ENCODE measurements at regions not wholly inside any gene's neighbourhood (a gene's known extent, or its start where the extent isn't known, plus 50 kb on each side); places are given as distances from the start of the nearest gene placed in this dataset.
"Not testable (repeated sequence)": the region's sequence is repeated elsewhere in the genome, so short reads cannot be mapped to it uniquely, and the experiment has no call there.

- intact Hi-C loops (cut with micrococcal nuclease), result no loop called here
Observed at GRCh38 chr2:238520359-238520886, 93.7 kb downstream of the ASB1 start.

GRCh38 chr2:238521002-238521401, 94.3 kb downstream of the ASB1 start:
- intact Hi-C loops (cut with micrococcal nuclease), result no loop called here

GRCh38 chr2:238521870-238522269, 95.1 kb downstream of the ASB1 start:
- intact Hi-C loops (cut with micrococcal nuclease), result no loop called here

- intact Hi-C loops (cut with micrococcal nuclease), result no loop called here
Observed at GRCh38 chr2:238523158-238524110, 96.7 kb downstream of the ASB1 start.

GRCh38 chr2:238524426-238524983, 97.8 kb downstream of the ASB1 start:
- intact Hi-C loops (cut with micrococcal nuclease), result no loop called here

GRCh38 chr2:238525990-238526389, 99.3 kb downstream of the ASB1 start:
- intact Hi-C loops (cut with micrococcal nuclease), result no loop called here

GRCh38 chr2:238527565-238527964, 100.8 kb downstream of the ASB1 start:
- intact Hi-C loops (cut with micrococcal nuclease), result no loop called here

- intact Hi-C loops (cut with micrococcal nuclease), result no loop called here
Observed at GRCh38 chr2:238528953-238529781, 102.4 kb downstream of the ASB1 start.

- intact Hi-C loops (cut with micrococcal nuclease), result not testable (repeated sequence)
Observed at GRCh38 chr2:238531017-238531645, 104.4 kb downstream of the ASB1 start.

GRCh38 chr2:238543732-238544131, 117.0 kb downstream of the ASB1 start:
- intact Hi-C loops (cut with micrococcal nuclease), result not testable (repeated sequence)

- intact Hi-C loops (cut with micrococcal nuclease), result no loop called here
Observed at GRCh38 chr2:238548902-238549462, 122.3 kb downstream of the ASB1 start.

GRCh38 chr2:238549866-238550265, 123.1 kb downstream of the ASB1 start:
- intact Hi-C loops (cut with micrococcal nuclease), result no loop called here

- intact Hi-C loops (cut with micrococcal nuclease), result no loop called here
Observed at GRCh38 chr2:238551091-238551490, 124.4 kb downstream of the ASB1 start.

- intact Hi-C loops (cut with micrococcal nuclease), result no loop called here
Observed at GRCh38 chr2:238552226-238552625, 125.5 kb downstream of the ASB1 start.

- intact Hi-C loops (cut with micrococcal nuclease), result no loop called here
Observed at GRCh38 chr2:238553159-238553558, 126.4 kb downstream of the ASB1 start.

- intact Hi-C loops (cut with micrococcal nuclease), result no loop called here
Observed at GRCh38 chr2:238554468-238555315, 128.0 kb downstream of the ASB1 start.

GRCh38 chr2:238555786-238556542, 129.2 kb downstream of the ASB1 start:
- intact Hi-C loops (cut with micrococcal nuclease), result no loop called here

- intact Hi-C loops (cut with micrococcal nuclease), result no loop called here
Observed at GRCh38 chr2:238557431-238557830, 130.7 kb downstream of the ASB1 start.

GRCh38 chr2:238557936-238558335, 131.2 kb downstream of the ASB1 start:
- intact Hi-C loops (cut with micrococcal nuclease), result no loop called here

Data from T-helper 1 cell treated with Interleukin-12 subunit alpha and Interleukin-12 subunit beta and Interleukin-4 antibody, amounts not matched to agents 30 ng/mL and 1 ng/mL, for 36 hours (primary cell).